Prostate gland (tissue), 2 donors: ENCODE measurements at regions not wholly inside any gene's neighbourhood (a gene's known extent, or its start where the extent isn't known, plus 50 kb on each side); places are given as distances from the start of the nearest gene placed in this dataset.
"Not testable (repeated sequence)": the region's sequence is repeated elsewhere in the genome, so short reads cannot be mapped to it uniquely, and the experiment has no call there.

Source experiments
- DNase-seq: peaks from one replicate; pipeline ENCODE4 v3.0.0-alpha.2; 2019; ENCODE audit warnings: low spot score
- H3K27ac ChIP-seq, 2 donors: fragments of 200-600 bp; sonication (generic); 2 replicates each; pipeline ENCODE4 v1.5.1; 2017 to 2019
- H3K27me3 ChIP-seq: fragments of 200-600 bp; sonication (generic); replicated peaks from 2 replicates; pipeline ENCODE4 v1.5.1; 2019; ENCODE audit not compliant: insufficient read depth
- H3K36me3 ChIP-seq, 2 donors: fragments of 200-600 bp; sonication (generic); 1 replicate in 1 of 2; 2 replicates in 1 of 2; pipeline versions ENCODE4 v1.5.1 to v1.8.1; 2017 to 2019
- H3K4me1 ChIP-seq: fragments of 200-600 bp; sonication (generic); replicated peaks from 2 replicates; pipeline ENCODE4 v1.5.1; 2019
- H3K4me3 ChIP-seq, 2 donors: fragments of 200-600 bp; sonication (generic); 2 replicates each; pipeline ENCODE4 v1.5.1; 2017 to 2019
- H3K9me3 ChIP-seq: fragments of 200-600 bp; sonication (generic); 2 replicates; pipeline ENCODE4 v1.5.1; 2017
- CTCF ChIP-seq, 4 experiments: fragments of 200-600 bp in 2 of 4; fragments of 450-650 bp in 2 of 4; sonication (generic) in 2 of 4; IDR thresholded peaks; 1 replicate in 3 of 4; 2 replicates in 1 of 4; pipeline ENCODE4 v1.5.1; 2016 to 2019; ENCODE audit warnings: antibody characterized with exemption in 4 of 4, mild to moderate bottlenecking in 2 of 4, moderate library complexity in 2 of 4
- POLR2A ChIP-seq: fragments of 450-650 bp; IDR thresholded peaks from one replicate; pipeline ENCODE4 v1.6.1; 2016; ENCODE audit warnings: antibody characterized with exemption, mild to moderate bottlenecking
- POLR2AphosphoS5 ChIP-seq: sonication (generic); formaldehyde crosslinking; IDR thresholded peaks from one replicate; pipeline ENCODE4 v1.6.1; 2017; ENCODE audit warnings: antibody characterized with exemption
- WGBS: methylation state at CpG from one replicate; pipeline ENCODE4 v1.1.5; 2018; 5-methylcytosine and 5-hydroxymethylcytosine counted together
- intact Hi-C: fragments of 100-400 bp; cut with DNase I; formaldehyde crosslinking; loops from one replicate; pipeline ENCODE4 v1.14.2; 2022

GRCh38 chr6:58059701-58060100, 742.3 kb downstream of the PRIM2 start:
- DNase-seq, H3K4me1 ChIP-seq, H3K36me3 ChIP-seq, H3K27me3 ChIP-seq, H3K9me3 ChIP-seq, H3K4me3 ChIP-seq, H3K27ac ChIP-seq, intact Hi-C loops: not testable (repeated sequence)
- 65% methylated on average over 1 of the region's 1 CpG for WGBS

- H3K9me3 ChIP-seq, H3K36me3 ChIP-seq, H3K4me1 ChIP-seq, intact Hi-C loops, H3K4me3 ChIP-seq, H3K27me3 ChIP-seq, DNase-seq, H3K27ac ChIP-seq: not testable (repeated sequence)
- WGBS = 70% methylated on average over 1 of the region's 1 CpG
These were observed 746.1 kb downstream of the PRIM2 start for GRCh38 chr6:58063542-58063941.

- DNase-seq, H3K4me1 ChIP-seq, H3K9me3 ChIP-seq, H3K27me3 ChIP-seq, H3K27ac ChIP-seq, H3K4me3 ChIP-seq, H3K36me3 ChIP-seq, intact Hi-C loops: not testable (repeated sequence)
- WGBS = 63% methylated on average over 1 of the region's 1 CpG
These were observed 750.6 kb downstream of the PRIM2 start for GRCh38 chr6:58067867-58068548.

GRCh38 chr6:58073263-58073662, 755.8 kb downstream of the PRIM2 start:
- no peak overlapping the region for H3K4me3 ChIP-seq

DNA sequence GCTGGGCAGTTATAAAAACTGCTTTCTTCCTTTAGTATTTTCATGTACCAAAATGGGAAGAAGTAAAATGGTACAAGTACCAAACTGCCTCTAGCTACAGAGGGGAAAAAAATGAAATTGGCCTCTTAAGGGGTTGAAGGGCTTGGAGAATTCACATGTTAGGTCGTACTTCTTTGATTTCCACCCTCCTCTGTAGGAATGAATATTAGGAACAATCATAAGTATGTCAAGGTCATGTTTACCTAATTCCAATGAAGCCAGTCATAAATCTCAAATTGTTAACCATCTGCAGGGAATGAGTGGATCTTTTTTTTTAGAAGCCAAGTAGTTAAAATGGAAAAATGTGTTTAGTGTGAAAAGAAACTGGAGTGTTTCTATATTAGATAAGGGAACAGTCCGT, 772.6 kb downstream of the PRIM2 start:
- H3K9me3 ChIP-seq, H3K36me3 ChIP-seq, H3K4me1 ChIP-seq, intact Hi-C loops, H3K27me3 ChIP-seq, DNase-seq, H3K27ac ChIP-seq, H3K4me3 ChIP-seq: not testable (repeated sequence)
- 29% methylated on average over 2 of the region's 2 CpGs for WGBS

More at GRCh38 chr6:58073263-58073662, 755.8 kb downstream of the PRIM2 start:
- intact Hi-C loops = no loop called here
- TF ChIP-seq POLR2A = no peak
- TF ChIP-seq CTCF (IDR thresholded peaks at IDR 0.05) = no peak
- TF ChIP-seq POLR2AphosphoS5 = no peak
- Histone ChIP-seq H3K4me1 (no peaks in the 10 kb centered on the region), H3K36me3 (no peaks in the 10 kb centered on the region), H3K27ac (no peak overlapping the region), H3K27me3 (no peaks in the 10 kb centered on the region), H3K9me3 (no peaks in the 10 kb centered on the region)
- DNase-seq = no peak
- WGBS = 95% methylated on average over 23 of the region's 23 CpGs

DNA sequence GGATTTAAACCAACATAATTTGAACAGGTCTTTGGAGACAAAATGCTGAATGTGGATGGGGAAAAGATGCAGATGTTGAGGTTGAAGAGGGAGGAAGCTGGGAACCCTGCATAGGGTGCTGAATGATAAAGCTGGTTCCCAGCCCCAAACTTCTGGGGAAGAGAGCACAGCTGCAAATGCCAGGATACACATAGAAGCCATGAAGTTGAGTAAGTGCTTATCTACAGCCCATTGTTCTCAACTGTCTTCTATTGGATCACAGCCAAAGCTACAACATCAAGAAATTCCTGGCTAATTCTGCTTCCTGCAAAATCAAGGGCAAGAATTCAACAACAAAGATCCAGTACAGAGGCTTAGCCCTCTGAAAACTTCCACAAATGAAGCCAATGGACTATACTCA, 779.8 kb downstream of the PRIM2 start:
- DNase-seq, H3K4me1 ChIP-seq, intact Hi-C loops, H3K36me3 ChIP-seq, H3K27me3 ChIP-seq, H3K4me3 ChIP-seq, H3K9me3 ChIP-seq, H3K27ac ChIP-seq: not testable (repeated sequence)

- Histone ChIP-seq H3K9me3 (no peaks in the 10 kb centered on the region), H3K4me3 (no peak overlapping the region), H3K27ac (no peak overlapping the region), H3K4me1 (no peaks in the 10 kb centered on the region), H3K27me3 (no peaks in the 10 kb centered on the region), H3K36me3 (no peaks in the 10 kb centered on the region)
- TF ChIP-seq POLR2A (no peak), POLR2AphosphoS5 (no peak), CTCF (IDR thresholded peaks at IDR 0.05) (no peak)
- 43% methylated on average over 3 of the region's 3 CpGs for WGBS
- intact Hi-C loops = no loop called here
- no peak for DNase-seq
These were observed 796.5 kb downstream of the PRIM2 start for GRCh38 chr6:58113960-58114359.
